ENCODE measurements at regions not wholly inside any gene's neighbourhood (a gene's known extent, or its start where the extent isn't known, plus 50 kb on each side); places are given as distances from the start of the nearest gene placed in this dataset.

DNA sequence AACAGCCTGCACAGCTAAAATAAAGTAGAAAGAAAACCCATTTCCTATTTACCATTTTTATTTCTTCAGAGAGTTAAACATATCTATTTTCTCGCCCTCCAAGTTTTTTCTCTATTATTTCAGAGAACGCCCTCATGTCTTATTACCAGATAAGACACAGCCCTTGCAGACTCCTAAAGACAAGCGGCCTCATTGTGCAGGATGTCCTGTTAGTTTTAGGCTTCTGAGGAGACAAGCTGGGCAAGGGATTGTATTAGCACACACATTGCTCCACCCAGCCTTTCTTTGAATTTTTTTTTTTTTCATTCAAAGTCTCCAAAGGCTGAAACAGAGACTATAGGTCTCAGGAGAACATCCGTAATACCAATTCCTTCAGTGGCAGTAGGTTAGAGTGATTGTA is 101.8 kb upstream of the UBL3 start:
- DNase-seq (ENCODE audit: low read depth), result no peak
- H3K4me3 ChIP-seq (ENCODE audit: low read length), result no peak overlapping the region
- TF ChIP-seq, protein P1, sequence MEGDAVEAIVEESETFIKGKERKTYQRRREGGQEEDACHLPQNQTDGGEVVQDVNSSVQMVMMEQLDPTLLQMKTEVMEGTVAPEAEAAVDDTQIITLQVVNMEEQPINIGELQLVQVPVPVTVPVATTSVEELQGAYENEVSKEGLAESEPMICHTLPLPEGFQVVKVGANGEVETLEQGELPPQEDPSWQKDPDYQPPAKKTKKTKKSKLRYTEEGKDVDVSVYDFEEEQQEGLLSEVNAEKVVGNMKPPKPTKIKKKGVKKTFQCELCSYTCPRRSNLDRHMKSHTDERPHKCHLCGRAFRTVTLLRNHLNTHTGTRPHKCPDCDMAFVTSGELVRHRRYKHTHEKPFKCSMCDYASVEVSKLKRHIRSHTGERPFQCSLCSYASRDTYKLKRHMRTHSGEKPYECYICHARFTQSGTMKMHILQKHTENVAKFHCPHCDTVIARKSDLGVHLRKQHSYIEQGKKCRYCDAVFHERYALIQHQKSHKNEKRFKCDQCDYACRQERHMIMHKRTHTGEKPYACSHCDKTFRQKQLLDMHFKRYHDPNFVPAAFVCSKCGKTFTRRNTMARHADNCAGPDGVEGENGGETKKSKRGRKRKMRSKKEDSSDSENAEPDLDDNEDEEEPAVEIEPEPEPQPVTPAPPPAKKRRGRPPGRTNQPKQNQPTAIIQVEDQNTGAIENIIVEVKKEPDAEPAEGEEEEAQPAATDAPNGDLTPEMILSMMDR (IDR thresholded peaks at IDR 0.05; ENCODE audit: insufficient read depth, low read depth, low read length, missing control alignments), result no peak

DNA sequence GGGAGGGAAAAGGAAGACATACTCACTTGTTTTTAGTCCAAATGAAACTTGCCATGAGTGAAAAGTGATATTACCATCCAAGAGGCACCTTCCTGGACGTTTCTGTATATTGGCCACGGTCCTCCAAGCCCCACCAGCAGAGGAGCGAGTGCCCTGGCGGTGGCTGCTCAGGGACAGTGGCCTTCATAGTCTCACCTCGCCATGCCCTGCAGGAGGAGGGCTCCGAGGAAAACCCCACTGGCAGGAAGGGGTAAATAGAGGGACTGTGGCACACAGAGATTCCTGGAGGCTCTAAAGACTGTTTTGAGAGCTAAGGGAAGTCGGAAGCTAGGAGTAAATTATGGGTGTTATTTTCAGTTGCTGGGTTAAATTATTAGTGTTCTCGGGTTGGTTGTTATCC is 98.4 kb upstream of the UBL3 start:
- TF ChIP-seq, protein P1 (IDR thresholded peaks at IDR 0.05; ENCODE audit: insufficient read depth, low read depth, low read length, missing control alignments), result no peak
- H3K4me3 ChIP-seq (ENCODE audit: low read length), result no peak overlapping the region
- no peak for DNase-seq (ENCODE audit: low read depth)

DNA sequence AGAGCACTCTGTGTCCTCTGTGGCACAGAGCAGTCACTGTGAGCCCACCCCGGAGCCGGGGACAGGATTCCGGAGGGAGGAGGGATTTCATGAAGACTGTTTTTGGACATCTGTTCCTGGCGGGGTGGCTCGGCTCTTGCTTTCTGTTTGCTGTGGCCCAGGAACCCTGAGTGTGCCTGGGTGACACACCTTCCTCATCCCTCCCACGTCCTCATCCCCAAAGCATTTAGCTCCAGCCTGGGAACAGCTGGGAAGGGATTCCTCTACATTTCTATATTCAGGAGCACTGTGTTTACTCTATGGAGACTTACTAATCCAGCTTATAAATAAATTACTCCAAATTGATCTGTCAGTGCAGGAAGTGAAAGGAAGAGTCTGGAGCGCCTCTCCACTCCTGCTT is 97.8 kb upstream of the UBL3 start:
- DNase-seq (ENCODE audit: low read depth), result no peak
- no peak overlapping the region for H3K4me3 ChIP-seq (ENCODE audit: low read length)
- TF ChIP-seq, protein P1 (IDR thresholded peaks at IDR 0.05; ENCODE audit: insufficient read depth, low read depth, low read length, missing control alignments), result no peak

DNA sequence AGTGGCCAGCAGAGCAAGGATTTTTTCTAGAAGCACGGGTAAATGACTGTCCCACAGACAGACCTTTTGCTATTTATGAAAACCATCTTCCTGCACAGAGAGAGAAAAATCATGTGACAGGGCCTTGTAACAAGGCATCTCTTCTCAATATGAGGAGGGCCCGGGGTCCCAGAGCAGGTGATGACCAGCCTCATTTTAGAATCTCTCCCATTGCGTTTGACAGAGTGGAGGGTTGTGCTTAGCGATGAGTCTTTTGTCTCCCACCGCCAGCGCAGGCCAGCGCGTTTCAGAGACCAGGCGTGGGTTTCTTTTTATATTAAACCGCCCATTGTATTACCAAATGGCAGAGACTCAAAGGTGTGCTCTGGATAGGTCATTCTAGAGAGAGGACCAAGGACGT is 97.4 kb upstream of the UBL3 start:
- TF ChIP-seq, protein P1 (IDR thresholded peaks at IDR 0.05; ENCODE audit: insufficient read depth, low read depth, low read length, missing control alignments), result no peak
- H3K4me3 ChIP-seq (ENCODE audit: low read length), result no peak overlapping the region
- DNase-seq (ENCODE audit: low read depth), result no peak

DNA sequence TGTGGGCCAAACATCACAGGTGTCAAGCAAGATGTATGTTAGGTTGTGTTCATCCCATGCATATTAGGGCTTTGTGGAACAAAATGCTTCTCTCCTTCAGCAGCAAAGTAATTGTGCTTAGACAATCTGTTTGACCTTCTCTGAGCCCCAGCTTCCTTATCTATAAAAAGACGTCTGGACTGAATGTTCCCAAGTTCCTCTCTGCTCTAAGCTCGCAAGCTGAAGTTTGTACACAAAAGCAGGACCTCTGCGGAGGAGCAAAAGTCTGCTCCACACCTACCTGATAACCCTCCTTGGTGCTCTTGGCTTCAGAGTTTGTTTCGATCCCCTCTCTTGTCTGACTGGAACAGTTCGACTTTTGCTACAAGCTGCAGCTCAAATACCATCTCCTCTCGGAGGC is 95.7 kb upstream of the UBL3 start:
- DNase-seq (ENCODE audit: low read depth), result no peak
- no peak overlapping the region for H3K4me3 ChIP-seq (ENCODE audit: low read length)
- TF ChIP-seq, protein P1 (IDR thresholded peaks at IDR 0.05; ENCODE audit: insufficient read depth, low read depth, low read length, missing control alignments), result no peak

DNA sequence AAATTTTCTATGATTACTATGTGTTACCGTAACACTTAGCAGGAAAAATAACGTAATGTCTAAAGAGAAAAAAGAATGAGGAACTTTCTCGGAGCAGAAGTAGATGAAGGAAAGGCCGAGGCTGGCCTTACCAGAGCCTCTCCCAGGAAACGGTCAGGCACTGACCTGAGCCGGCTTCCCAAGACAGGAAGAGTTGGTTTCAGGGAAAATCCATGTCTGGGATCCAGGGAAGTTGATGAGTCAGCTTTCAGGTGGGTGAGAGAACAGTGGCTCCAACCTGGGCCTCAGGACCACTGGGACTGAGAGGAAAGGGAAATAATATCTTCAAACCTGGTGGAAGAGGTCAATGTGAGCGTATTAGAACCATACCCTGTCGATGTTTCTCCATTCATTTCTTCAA is 93.3 kb upstream of the UBL3 start:
- TF ChIP-seq, protein P1 (IDR thresholded peaks at IDR 0.05; ENCODE audit: insufficient read depth, low read depth, low read length, missing control alignments), result no peak
- no peak for DNase-seq (ENCODE audit: low read depth)
- no peak overlapping the region for H3K4me3 ChIP-seq (ENCODE audit: low read length)

DNA sequence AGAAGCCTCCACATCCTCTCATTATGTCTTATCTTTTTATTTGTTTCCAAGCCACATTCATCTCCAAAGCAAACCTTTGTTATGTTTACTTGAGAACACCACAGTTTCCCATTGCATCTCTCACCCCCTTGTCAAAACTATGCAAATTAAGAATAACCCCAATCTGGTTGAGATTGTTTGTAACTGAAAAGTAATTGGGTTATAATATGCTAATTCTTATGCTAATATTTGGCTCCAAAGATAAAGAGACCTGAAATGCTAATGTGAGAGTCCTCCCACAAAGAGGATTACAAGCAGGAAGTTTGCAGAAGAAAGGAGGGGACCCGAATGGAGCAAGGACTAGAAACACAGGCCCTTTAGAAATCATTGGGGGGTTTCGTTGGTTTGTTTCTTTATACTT is 92.9 kb upstream of the UBL3 start:
- no peak overlapping the region for H3K4me3 ChIP-seq (ENCODE audit: low read length)
- no peak for DNase-seq (ENCODE audit: low read depth)
- TF ChIP-seq, protein P1 (IDR thresholded peaks at IDR 0.05; ENCODE audit: insufficient read depth, low read depth, low read length, missing control alignments), result no peak

Data from epithelial cell of esophagus (primary cell).